MCF 10A (cell line): ENCODE measurements at regions not wholly inside any gene's neighbourhood (a gene's known extent, or its start where the extent isn't known, plus 50 kb on each side); places are given as distances from the start of the nearest gene placed in this dataset.

Experiments
- BruUV-seq: library from RNA; stranded (reverse); fragments of 400-500 nt; replicated peaks from 2 replicates; lab custom pipeline; 2021; lab: Mats Ljungman, UMichigan
- CTCF ChIA-PET: fragments of 300-600 bp; sonication (Branson Sonifier 250); formaldehyde crosslinking; extraction: SDS; loops from one replicate; lab custom pipeline; 2021; ENCODE audit warnings: antibody characterized with exemption, inconsistent platforms; lab: Yijun Ruan, JAX
- POLR2A ChIA-PET: fragments of 300-600, 350-650 bp; sonication (Branson Sonifier 250); formaldehyde crosslinking; extraction: SDS; loops from one replicate; lab custom pipeline; 2020; ENCODE audit warnings: antibody characterized with exemption, inconsistent platforms; lab: Yijun Ruan, JAX
- DNase-seq: peaks from one replicate; pipeline ENCODE4 v3.0.0-alpha.2; 2018; ENCODE audit not compliant: unreplicated experiment
- H3K27ac Mint-ChIP-seq: one replicate; pipeline ENCODE4 v1.8.0; 2022; ENCODE audit warnings: mild to moderate bottlenecking, low read depth, mixed read lengths; ENCODE audit not compliant: unreplicated experiment
- H3K27me3 Mint-ChIP-seq: one replicate; pipeline ENCODE4 v1.8.0; 2022; ENCODE audit warnings: mixed read lengths; ENCODE audit not compliant: insufficient read depth, unreplicated experiment
- H3K36me3 Mint-ChIP-seq: one replicate; pipeline ENCODE4 v1.8.0; 2022; ENCODE audit warnings: mild to moderate bottlenecking, moderate library complexity, mixed read lengths; ENCODE audit not compliant: insufficient read depth, unreplicated experiment
- H3K4me1 Mint-ChIP-seq: one replicate; pipeline ENCODE4 v1.8.0; 2022; ENCODE audit warnings: mixed read lengths; ENCODE audit not compliant: insufficient read depth, unreplicated experiment
- H3K4me3 Mint-ChIP-seq: one replicate; pipeline ENCODE4 v1.8.0; 2022; ENCODE audit warnings: mild to moderate bottlenecking, moderate library complexity, mixed read lengths; ENCODE audit not compliant: unreplicated experiment
- H3K9me3 Mint-ChIP-seq: one replicate; pipeline ENCODE4 v1.8.0; 2022; ENCODE audit warnings: mixed read lengths; ENCODE audit not compliant: unreplicated experiment
- CTCF ChIP-seq: fragments of 200-600 bp; IDR thresholded peaks from one replicate; pipeline ENCODE4 v1.8.0; 2022; ENCODE audit warnings: antibody characterized with exemption, mild to moderate bottlenecking; ENCODE audit not compliant: unreplicated experiment
- intact Hi-C: fragments of 100-400 bp; cut with micrococcal nuclease; formaldehyde crosslinking; loops from 2 replicates; pipeline ENCODE4 v1.14.1; 2022

- CTCF ChIA-PET: interaction anchor here (0.9 kb wide), 1 partner anchor 30 kb away, joined by 3 read pairs; no protein-coding TSS in a partner anchor
- POLR2A ChIA-PET: no interaction called here
- H3K27ac Mint-ChIP-seq: no peak overlapping the region
- intact Hi-C loops: no loop called here
- H3K36me3 Mint-ChIP-seq: no peaks in the 10 kb centered on the region
- DNase-seq: no peak
- peaks cover 6% of the 10 kb centered on the region for H3K9me3 Mint-ChIP-seq
- H3K4me1 Mint-ChIP-seq: no peaks in the 10 kb centered on the region
- H3K27me3 Mint-ChIP-seq: peaks cover 18% of the 10 kb centered on the region
- no peak for TF ChIP-seq CTCF
- no peak overlapping the region for H3K4me3 Mint-ChIP-seq
- BruUV-seq: no TSS peak
Observed at GRCh38 chr4:114497116-114497515, 101.5 kb upstream of the UGT8 start.

GRCh38 chr4:114509340-114509739 is 89.3 kb upstream of the UGT8 start:
- Mint-ChIP-seq H3K4me3 (no peak overlapping the region), H3K27ac (no peak overlapping the region), H3K27me3 (peaks cover 36% of the 10 kb centered on the region), H3K36me3 (no peaks in the 10 kb centered on the region), H3K9me3 (no peaks in the 10 kb centered on the region), H3K4me1 (no peaks in the 10 kb centered on the region)
- no peak for DNase-seq
- BruUV-seq: no TSS peak
- POLR2A ChIA-PET: no interaction called here
- intact Hi-C loops: no loop called here
- CTCF ChIA-PET: interaction anchor here (0.6 to 1.1 kb wide), 5 partner anchors 80 to 190 kb away, joined by 3 read pairs; no protein-coding TSS in a partner anchor
- TF ChIP-seq CTCF: no peak

- H3K4me1 Mint-ChIP-seq: no peaks in the 10 kb centered on the region
- no peak for TF ChIP-seq CTCF
- intact Hi-C loops: loop anchor here (5.0 kb wide), 1 partner anchor 145 kb away; no protein-coding TSS in a partner anchor
- no peak overlapping the region for H3K4me3 Mint-ChIP-seq
- H3K36me3 Mint-ChIP-seq: no peaks in the 10 kb centered on the region
- CTCF ChIA-PET: interaction anchor here (0.6 to 1.5 kb wide), 3 partner anchors 18 to 146 kb away, joined by 3 to 4 read pairs (median 4); no protein-coding TSS in a partner anchor
- H3K27ac Mint-ChIP-seq: no peak overlapping the region
- BruUV-seq: no TSS peak
- H3K9me3 Mint-ChIP-seq: no peaks in the 10 kb centered on the region
- POLR2A ChIA-PET: interaction anchor here (0.7 kb wide), 1 partner anchor 434 kb away, joined by 3 read pairs; no protein-coding TSS in a partner anchor
- peaks cover 5% of the 10 kb centered on the region for H3K27me3 Mint-ChIP-seq
- DNase-seq: peak; percentile 25
Observed at GRCh38 chr4:114512595-114513295, 85.9 kb upstream of the UGT8 start.

- BruUV-seq: no TSS peak
- H3K27ac Mint-ChIP-seq: no peak overlapping the region
- no peaks in the 10 kb centered on the region for H3K36me3 Mint-ChIP-seq
- no peak for TF ChIP-seq CTCF
- H3K4me1 Mint-ChIP-seq: no peaks in the 10 kb centered on the region
- CTCF ChIA-PET: interaction anchor here (1.0 to 1.3 kb wide), 2 partner anchors 24 to 32 kb away, joined by 3 to 4 read pairs; no protein-coding TSS in a partner anchor
- peaks cover 8% of the 10 kb centered on the region for H3K9me3 Mint-ChIP-seq
- H3K4me3 Mint-ChIP-seq: no peak overlapping the region
- H3K27me3 Mint-ChIP-seq: no peaks in the 10 kb centered on the region
- DNase-seq: no peak
- intact Hi-C loops: no loop called here
- POLR2A ChIA-PET: interaction anchor here (1.2 kb wide), 1 partner anchor 12 kb away, joined by 3 read pairs; no protein-coding TSS in a partner anchor
Observed at GRCh38 chr4:114519368-114519767, 79.2 kb upstream of the UGT8 start.
